Tibial nerve (tissue), 4 donors: ENCODE measurements at regions not wholly inside any gene's neighbourhood (a gene's known extent, or its start where the extent isn't known, plus 50 kb on each side); places are given as distances from the start of the nearest gene placed in this dataset.

Experiments used
- DNase-seq, 2 donors: peaks; one replicate each; pipeline ENCODE4 v3.0.0-alpha.2; 2019; ENCODE audit warnings: low spot score in 2 of 2
- H3K27ac ChIP-seq, 4 donors: fragments of 200-600 bp; sonication (generic) in 3 of 4; one replicate each; pipeline ENCODE4 v1.5.1; 2017 to 2019; ENCODE audit warnings: mild to moderate bottlenecking in 1 of 4
- H3K27me3 ChIP-seq, 2 donors: fragments of 200-600 bp; sonication (generic) in 1 of 2; one replicate each; pipeline versions ENCODE4 v1.5.1 to v1.6.0; 2017 to 2019
- H3K36me3 ChIP-seq, 3 donors: fragments of 200-600 bp; sonication (generic); one replicate each; pipeline ENCODE4 v1.5.1; 2018 to 2019
- H3K4me1 ChIP-seq, 4 donors: fragments of 200-600 bp; sonication (generic) in 3 of 4; one replicate each; pipeline ENCODE4 v1.5.1; 2017 to 2019
- H3K4me3 ChIP-seq, 4 donors: fragments of 200-600 bp; sonication (generic) in 3 of 4; one replicate each; pipeline ENCODE4 v1.5.1; 2017 to 2019; ENCODE audit warnings: mild to moderate bottlenecking in 1 of 4, moderate library complexity in 1 of 4
- H3K9me3 ChIP-seq, 4 donors: fragments of 200-600 bp; sonication (generic) in 3 of 4; one replicate each; pipeline ENCODE4 v1.5.1; 2017 to 2019
- EP300 ChIP-seq, 2 donors: sonication (generic); formaldehyde crosslinking; IDR thresholded peaks; one replicate each; pipeline ENCODE4 v1.6.1; 2017; ENCODE audit warnings: antibody characterized with exemption in 2 of 2, mild to moderate bottlenecking in 1 of 2
- POLR2A ChIP-seq, 2 donors: fragments of 450-650 bp; IDR thresholded peaks; one replicate each; pipeline ENCODE4 v1.6.1; 2017; ENCODE audit warnings: antibody characterized with exemption in 2 of 2, mild to moderate bottlenecking in 2 of 2, moderate library complexity in 2 of 2
- WGBS, 2 donors: methylation state at CpG; one replicate each; pipeline ENCODE4 v1.1.5; 2018; 5-methylcytosine and 5-hydroxymethylcytosine counted together
- TF ChIP-seq, protein P1 (sequence below), 5 experiments: fragments of 200-600 bp in 3 of 5; fragments of 450-650 bp in 2 of 5; sonication (generic) in 3 of 5; IDR thresholded peaks; one replicate each; pipeline ENCODE4 v1.5.1; 2016 to 2019; ENCODE audit warnings: antibody characterized with exemption in 5 of 5, mild to moderate bottlenecking in 3 of 5, moderate library complexity in 2 of 5

DNA sequence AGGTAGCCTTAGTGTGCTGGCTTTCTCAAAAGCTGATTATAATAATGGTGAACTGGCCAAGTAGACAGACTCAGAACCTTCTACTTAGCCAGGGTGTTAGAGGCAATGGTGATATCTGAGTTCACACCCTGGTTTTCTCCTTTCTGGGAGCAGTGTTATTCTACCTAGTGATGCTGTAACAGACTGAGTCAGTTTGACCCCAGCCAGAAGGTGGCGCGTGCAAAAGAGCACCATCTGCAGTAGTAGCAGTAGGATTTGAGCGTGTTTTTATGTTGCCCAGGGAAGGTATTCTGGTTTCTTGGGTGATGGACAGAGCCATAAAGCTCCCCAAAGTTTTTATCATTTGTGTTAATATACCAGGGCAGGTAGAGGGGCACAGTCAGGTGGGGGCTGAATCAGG is 143.8 kb upstream of the CPXCR1 start:
- Histone ChIP-seq H3K36me3 (no peaks in the 10 kb centered on the region), H3K4me1 (no peaks in the 10 kb centered on the region), H3K27me3 (peaks cover 0 to 7% of the 10 kb centered on the region in 2 donors), H3K9me3 (no peaks in the 10 kb centered on the region), H3K4me3 (no peak overlapping the region), H3K27ac (no peak overlapping the region)
- TF ChIP-seq, protein P1, sequence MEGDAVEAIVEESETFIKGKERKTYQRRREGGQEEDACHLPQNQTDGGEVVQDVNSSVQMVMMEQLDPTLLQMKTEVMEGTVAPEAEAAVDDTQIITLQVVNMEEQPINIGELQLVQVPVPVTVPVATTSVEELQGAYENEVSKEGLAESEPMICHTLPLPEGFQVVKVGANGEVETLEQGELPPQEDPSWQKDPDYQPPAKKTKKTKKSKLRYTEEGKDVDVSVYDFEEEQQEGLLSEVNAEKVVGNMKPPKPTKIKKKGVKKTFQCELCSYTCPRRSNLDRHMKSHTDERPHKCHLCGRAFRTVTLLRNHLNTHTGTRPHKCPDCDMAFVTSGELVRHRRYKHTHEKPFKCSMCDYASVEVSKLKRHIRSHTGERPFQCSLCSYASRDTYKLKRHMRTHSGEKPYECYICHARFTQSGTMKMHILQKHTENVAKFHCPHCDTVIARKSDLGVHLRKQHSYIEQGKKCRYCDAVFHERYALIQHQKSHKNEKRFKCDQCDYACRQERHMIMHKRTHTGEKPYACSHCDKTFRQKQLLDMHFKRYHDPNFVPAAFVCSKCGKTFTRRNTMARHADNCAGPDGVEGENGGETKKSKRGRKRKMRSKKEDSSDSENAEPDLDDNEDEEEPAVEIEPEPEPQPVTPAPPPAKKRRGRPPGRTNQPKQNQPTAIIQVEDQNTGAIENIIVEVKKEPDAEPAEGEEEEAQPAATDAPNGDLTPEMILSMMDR (IDR thresholded peaks at IDR 0.05) = no peak
- no peak for TF ChIP-seq EP300 (IDR thresholded peaks at IDR 0.05)
- no peak for TF ChIP-seq POLR2A (IDR thresholded peaks at IDR 0.05)
- no peak for DNase-seq
- WGBS, 2 donors = 61 to 79% methylated on average over 2 to 3 of the region's 3 CpGs

DNA sequence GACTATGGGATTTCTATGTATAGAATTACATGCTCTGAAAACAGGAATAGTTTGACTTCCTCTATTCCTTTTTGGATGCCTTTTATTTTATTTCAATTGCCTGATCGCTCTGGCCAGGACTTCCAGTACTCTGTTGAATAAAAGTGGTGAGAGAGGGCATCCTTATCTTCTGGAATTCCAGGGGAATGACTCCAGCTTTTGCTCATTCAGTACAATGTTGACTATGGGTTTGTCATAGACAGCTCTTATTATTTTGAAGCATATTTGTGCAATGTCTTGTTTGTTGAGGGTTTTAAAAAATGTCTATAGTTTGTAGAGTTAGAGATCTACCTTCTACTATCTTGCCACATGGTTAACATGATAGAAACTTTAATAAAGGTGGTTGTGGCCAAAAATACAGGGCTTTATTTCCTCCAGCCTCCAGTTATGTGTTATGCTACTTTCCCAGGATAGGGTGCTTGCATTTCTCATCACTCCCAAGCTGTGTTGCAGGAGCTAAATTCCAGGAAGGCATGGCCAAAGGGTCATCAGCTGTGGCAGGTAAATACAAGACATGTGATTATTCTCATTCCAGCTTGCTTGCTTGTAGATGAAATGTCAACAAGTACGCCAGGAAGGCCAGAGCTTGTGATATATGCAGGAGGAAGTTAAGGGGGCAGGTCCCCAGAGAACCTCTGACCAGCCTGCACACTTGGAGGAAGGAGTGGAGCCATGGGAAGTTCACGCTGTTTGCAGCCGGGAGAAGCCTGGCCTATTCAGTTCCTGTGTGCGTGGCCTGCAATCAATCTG is 142.4 kb upstream of the CPXCR1 start:
- 32 to 48% methylated on average over 5 of the region's 5 CpGs for WGBS, 2 donors
- Histone ChIP-seq H3K27ac (no peak overlapping the region), H3K27me3 (peaks cover 0 to 7% of the 10 kb centered on the region in 2 donors), H3K9me3 (no peaks in the 10 kb centered on the region), H3K36me3 (no peaks in the 10 kb centered on the region), H3K4me3 (no peak overlapping the region), H3K4me1 (no peaks in the 10 kb centered on the region)
- no peak for DNase-seq
- TF ChIP-seq EP300 (IDR thresholded peaks at IDR 0.05) = no peak
- no peak for TF ChIP-seq POLR2A (IDR thresholded peaks at IDR 0.05)
- TF ChIP-seq, protein P1 (IDR thresholded peaks at IDR 0.05) = no peak

DNA sequence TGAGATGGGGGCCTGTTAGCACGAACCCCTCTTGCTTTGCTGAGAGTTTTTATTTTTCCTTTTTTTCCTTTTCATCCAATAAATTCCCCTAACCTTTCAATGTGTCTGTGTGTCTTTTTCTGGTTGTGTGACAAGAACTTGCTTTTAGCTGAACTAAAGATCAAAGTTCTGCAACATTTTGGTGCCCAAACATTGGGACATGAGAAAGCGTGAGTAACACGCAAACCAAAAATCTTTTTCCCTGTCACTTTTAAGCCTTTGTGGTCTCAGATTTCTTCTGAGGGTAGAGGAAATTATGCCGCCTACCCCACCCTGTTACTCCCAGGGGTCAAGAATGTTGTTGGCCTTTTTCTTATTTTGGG is 141.8 kb upstream of the CPXCR1 start:
- Histone ChIP-seq H3K27ac (no peak overlapping the region), H3K27me3 (peaks cover 0 to 7% of the 10 kb centered on the region in 2 donors), H3K36me3 (no peaks in the 10 kb centered on the region), H3K4me3 (no peak overlapping the region), H3K4me1 (no peaks in the 10 kb centered on the region), H3K9me3 (no peaks in the 10 kb centered on the region)
- TF ChIP-seq EP300 (IDR thresholded peaks at IDR 0.05) = no peak
- TF ChIP-seq, protein P1 (IDR thresholded peaks at IDR 0.05) = no peak
- no peak for TF ChIP-seq POLR2A (IDR thresholded peaks at IDR 0.05)
- 44 to 54% methylated on average over 4 of the region's 4 CpGs for WGBS, 2 donors
- DNase-seq = no peak

DNA sequence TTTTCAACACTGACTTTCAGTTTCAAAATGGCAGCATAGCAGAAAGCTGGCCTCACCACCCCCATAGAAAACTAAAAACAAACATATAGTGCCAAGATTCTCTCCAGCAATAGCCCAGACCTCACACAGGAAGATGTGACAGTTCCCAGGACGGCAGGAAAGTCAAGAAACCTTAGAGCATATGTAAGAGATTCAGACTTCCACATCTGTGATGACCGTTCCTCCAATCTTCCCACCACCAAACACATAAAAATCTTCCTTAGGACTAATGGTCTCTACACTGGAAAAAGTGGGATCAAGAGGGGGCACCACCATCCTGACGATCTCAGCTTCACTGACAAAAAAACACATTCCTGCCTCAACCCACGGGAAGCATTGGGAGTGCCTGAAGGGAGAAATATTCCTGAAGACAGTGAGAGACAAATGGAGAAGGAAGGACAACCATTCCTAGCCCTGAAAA is 134.1 kb upstream of the CPXCR1 start:
- no peak overlapping the region for H3K27ac ChIP-seq
- H3K36me3 ChIP-seq = no peaks in the 10 kb centered on the region
- TF ChIP-seq POLR2A (IDR thresholded peaks at IDR 0.05) = no peak
- no peak for TF ChIP-seq EP300 (IDR thresholded peaks at IDR 0.05)
- H3K27me3 ChIP-seq = no peaks in the 10 kb centered on the region
- 21 to 25% methylated on average over 4 of the region's 4 CpGs for WGBS, 2 donors
- H3K9me3 ChIP-seq = no peaks in the 10 kb centered on the region
- no peaks in the 10 kb centered on the region for H3K4me1 ChIP-seq
- H3K4me3 ChIP-seq = no peak overlapping the region
- no peak for DNase-seq

DNA sequence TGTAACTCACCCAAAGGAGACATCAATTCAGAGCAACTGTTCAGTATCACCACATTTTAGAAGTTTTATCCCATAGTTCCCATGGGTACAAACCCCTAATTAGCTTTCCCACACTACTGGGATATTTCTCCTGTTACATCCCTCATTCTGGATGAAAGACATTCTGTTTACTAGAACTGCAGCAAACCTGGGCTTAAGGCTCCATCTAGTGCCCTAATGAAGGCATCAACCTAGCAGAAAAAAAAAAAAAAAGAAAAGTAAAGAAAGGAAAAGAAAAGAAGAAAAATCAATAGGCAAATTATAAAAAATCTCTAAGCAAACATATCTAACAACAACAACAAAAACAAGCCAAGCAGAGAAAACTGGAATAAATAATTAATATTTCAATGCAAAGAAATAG is 133.7 kb upstream of the CPXCR1 start:
- Histone ChIP-seq H3K9me3 (no peaks in the 10 kb centered on the region), H3K27me3 (no peaks in the 10 kb centered on the region), H3K4me1 (no peaks in the 10 kb centered on the region), H3K4me3 (no peak overlapping the region), H3K27ac (no peak overlapping the region), H3K36me3 (no peaks in the 10 kb centered on the region)
- TF ChIP-seq EP300 (IDR thresholded peaks at IDR 0.05) (no peak), POLR2A (IDR thresholded peaks at IDR 0.05) (no peak)
- TF ChIP-seq, protein P1 (IDR thresholded peaks at IDR 0.05) = peak in 3 of 5 experiments; percentile 11 to 20 (median 11)
- no peak for DNase-seq
